ENCODE measurements at regions not wholly inside any gene's neighbourhood (a gene's known extent, or its start where the extent isn't known, plus 50 kb on each side); places are given as distances from the start of the nearest gene placed in this dataset.

DNA sequence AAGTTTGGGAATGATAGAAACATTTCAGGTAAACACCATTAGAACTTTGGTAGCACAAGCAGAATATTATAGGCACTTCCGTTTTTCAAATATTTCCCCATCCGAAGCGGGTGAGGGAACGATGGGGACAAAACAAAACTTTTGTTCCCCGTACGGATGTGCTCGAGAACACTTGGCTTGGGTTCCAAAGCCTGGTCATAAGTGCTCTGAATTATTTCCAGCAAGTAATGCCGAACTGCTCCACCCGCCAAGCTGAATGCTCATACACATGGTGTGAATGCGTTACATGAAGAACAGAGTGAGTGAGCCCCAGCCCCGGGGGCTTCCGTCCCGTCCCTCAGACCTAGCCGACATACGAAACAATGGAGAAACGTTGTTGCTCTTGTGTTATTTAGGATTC is 438.2 kb upstream of the ARRDC4 start (continued):
- TF ChIP-seq ZNF207 (IDR thresholded peaks at IDR 0.05; ENCODE audit: borderline replicate concordance), result no peak
- no peak for TF ChIP-seq ZNF280B (CRISPR knock-in tag; IDR thresholded peaks at IDR 0.05; ENCODE audit: borderline replicate concordance)
- no peak for TF ChIP-seq POGZ (CRISPR knock-in tag; IDR thresholded peaks at IDR 0.05)
- TF ChIP-seq ZNF569 (CRISPR knock-in tag; IDR thresholded peaks at IDR 0.05; ENCODE audit: borderline replicate concordance), result no peak
- TF ChIP-seq XBP1 (CRISPR knock-in tag; IDR thresholded peaks at IDR 0.05), result no peak
- TF ChIP-seq GTF3A (CRISPR knock-in tag; conservative IDR thresholded peaks at IDR 0.05), result no peak
- no peak for TF ChIP-seq CHD2 (IDR thresholded peaks at IDR 0.05; ENCODE audit: low read depth, low read length)
- no peak for TF ChIP-seq CERS6 (CRISPR knock-in tag; IDR thresholded peaks at IDR 0.05)
- no peak for TF ChIP-seq TIGD3 (CRISPR knock-in tag; IDR thresholded peaks at IDR 0.05; ENCODE audit: borderline replicate concordance)
- TF ChIP-seq LCORL (IDR thresholded peaks at IDR 0.05), result no peak
- no peak for TF ChIP-seq LCORL (CRISPR knock-in tag; IDR thresholded peaks at IDR 0.05)

- H3K4me2 ChIP-seq (ENCODE audit: low read depth, low read length), result no peak overlapping the region
- no TSS peak for BruUV-seq (replicated peaks)
- H3K27me3 ChIP-seq (ENCODE audit: control insufficient read depth in 1 of 2, insufficient read depth in 2 of 2, low read length in 2 of 2), result no peaks in the 10 kb centered on the region
- FAIRE-seq, result no peak
- intact Hi-C loops (cut with micrococcal nuclease; ENCODE audit: unreplicated experiment) (no loop called here), in situ Hi-C loops (cut with HindIII; ENCODE audit: extremely low pct_ligation_motif_present, low pct_unique_long_range_greater_than_20kb) (no loop called here)
- no peak overlapping the region for H3K4me3 ChIP-seq (replicated peaks in 1 of 3; ENCODE audit: insufficient read depth in 1 of 3, low read depth in 2 of 3, low read length in 3 of 3)
- no peaks in the 10 kb centered on the region for H3K4me1 ChIP-seq (ENCODE audit: insufficient read depth, low read length)
- no peaks in the 10 kb centered on the region for H3K36me3 ChIP-seq (replicated peaks in 1 of 2; ENCODE audit: control insufficient read depth in 1 of 2, insufficient read depth in 2 of 2, low read length in 2 of 2)
- no peaks in the 10 kb centered on the region for H3K79me2 ChIP-seq (ENCODE audit: insufficient read depth, low read length)
- TF ChIP-seq MTA3 (CRISPR knock-in tag; IDR thresholded peaks at IDR 0.05) (no peak), MLX (CRISPR knock-in tag; IDR thresholded peaks at IDR 0.05) (no peak)
- H3K9me3 ChIP-seq (ENCODE audit: low read length), result peaks cover 82% of the 10 kb centered on the region
- no peak overlapping the region for H3K27ac ChIP-seq (ENCODE audit: extremely low read length, insufficient read depth, low read length)
- no peak for ATAC-seq
- H4K20me1 ChIP-seq (ENCODE audit: insufficient read depth, low read length), result no peaks in the 10 kb centered on the region
- H2AFZ ChIP-seq (ENCODE audit: low read length), result no peak overlapping the region
- CTCF ChIA-PET (ENCODE audit: low intra/inter-chr PET ratio, low total read pairs), result no interaction called here
- no peak overlapping the region for H3K9ac ChIP-seq (ENCODE audit: insufficient read depth, low read depth, low read length)
- POLR2A ChIA-PET, result no interaction called here
- DNase-seq (ENCODE audit: low spot score), result no peak
These were observed 434.7 kb upstream of the ARRDC4 start for GRCh38 chr15:97525809-97526208.

Measured in HepG2 (cell line).